ENCODE measurements at regions not wholly inside any gene's neighbourhood (a gene's known extent, or its start where the extent isn't known, plus 50 kb on each side); places are given as distances from the start of the nearest gene placed in this dataset.
A peak's percentile ranks its signal among the peaks of the same experiment; 100 is the strongest.

GRCh38 chr10:4586776-4587175 lies 239.2 kb upstream of the AKR1E2 start:
- TF ChIP-seq TEAD4 (IDR thresholded peaks at IDR 0.05) (peak; percentile 63; the same call in 1 of the 2 replicates), CREB1 (IDR thresholded peaks at IDR 0.05; ENCODE audit: low read depth) (no peak)

- TF ChIP-seq FOXM1 (IDR thresholded peaks at IDR 0.05; ENCODE audit: borderline replicate concordance, low read depth): no peak
- no peak for TF ChIP-seq MAX (IDR thresholded peaks at IDR 0.05)
- TF ChIP-seq USF1 (IDR thresholded peaks at IDR 0.05): no peak
- no peak for TF ChIP-seq ZBTB7A (IDR thresholded peaks at IDR 0.05; ENCODE audit: low read depth)
- no peak for TF ChIP-seq NFIC (IDR thresholded peaks at IDR 0.05)
- TF ChIP-seq EP300 (IDR thresholded peaks at IDR 0.05; ENCODE audit: borderline replicate concordance): no peak
- TF ChIP-seq TAF1 (IDR thresholded peaks at IDR 0.05; ENCODE audit: low read depth): no peak
- TF ChIP-seq EGR1 (IDR thresholded peaks at IDR 0.05): no peak
- TF ChIP-seq YY1 (IDR thresholded peaks at IDR 0.05; ENCODE audit: low read depth): no peak
- no peak for TF ChIP-seq TCF12 (IDR thresholded peaks at IDR 0.05; ENCODE audit: low read depth)
- TF ChIP-seq CREB1 (IDR thresholded peaks at IDR 0.05; ENCODE audit: low read depth): no peak
- TF ChIP-seq REST (IDR thresholded peaks at IDR 0.05; ENCODE audit: low read depth): no peak
- TF ChIP-seq RAD21 (IDR thresholded peaks at IDR 0.05; ENCODE audit: low read depth): no peak
- no peak for TF ChIP-seq CEBPB (IDR thresholded peaks at IDR 0.05)
- no peak for TF ChIP-seq TEAD4 (IDR thresholded peaks at IDR 0.05)
Measured at GRCh38 chr10:4581929-4582328, 244.1 kb upstream of the AKR1E2 start.

- TF ChIP-seq TEAD4 (IDR thresholded peaks at IDR 0.05): no peak
- TF ChIP-seq MAX (IDR thresholded peaks at IDR 0.05): no peak
- TF ChIP-seq YY1 (IDR thresholded peaks at IDR 0.05; ENCODE audit: low read depth): no peak
- no peak for TF ChIP-seq USF1 (IDR thresholded peaks at IDR 0.05)
- TF ChIP-seq EGR1 (IDR thresholded peaks at IDR 0.05): no peak
- no peak for TF ChIP-seq TCF12 (IDR thresholded peaks at IDR 0.05; ENCODE audit: low read depth)
- TF ChIP-seq TAF1 (IDR thresholded peaks at IDR 0.05; ENCODE audit: low read depth): no peak
- TF ChIP-seq CEBPB (IDR thresholded peaks at IDR 0.05): no peak
- TF ChIP-seq REST (IDR thresholded peaks at IDR 0.05; ENCODE audit: low read depth): no peak
- TF ChIP-seq RAD21 (IDR thresholded peaks at IDR 0.05; ENCODE audit: low read depth): no peak
- no peak for TF ChIP-seq ZBTB7A (IDR thresholded peaks at IDR 0.05; ENCODE audit: low read depth)
- TF ChIP-seq FOXM1 (IDR thresholded peaks at IDR 0.05; ENCODE audit: borderline replicate concordance, low read depth): no peak
- TF ChIP-seq CREB1 (IDR thresholded peaks at IDR 0.05; ENCODE audit: low read depth): no peak
Measured at GRCh38 chr10:4579844-4580243, 246.2 kb upstream of the AKR1E2 start.

GRCh38 chr10:4576206-4576605 lies 249.8 kb upstream of the AKR1E2 start:
- no peak for TF ChIP-seq REST (IDR thresholded peaks at IDR 0.05; ENCODE audit: low read depth)

GRCh38 chr10:4569151-4569550 lies 256.9 kb upstream of the AKR1E2 start:
- no peak for TF ChIP-seq TEAD4 (IDR thresholded peaks at IDR 0.05)
- no peak for TF ChIP-seq ZBTB7A (IDR thresholded peaks at IDR 0.05; ENCODE audit: low read depth)
- TF ChIP-seq RAD21 (IDR thresholded peaks at IDR 0.05; ENCODE audit: low read depth): no peak
- no peak for TF ChIP-seq USF1 (IDR thresholded peaks at IDR 0.05)
- no peak for TF ChIP-seq CEBPB (IDR thresholded peaks at IDR 0.05)
- TF ChIP-seq CREB1 (IDR thresholded peaks at IDR 0.05; ENCODE audit: low read depth): no peak
- TF ChIP-seq EGR1 (IDR thresholded peaks at IDR 0.05): no peak
- TF ChIP-seq EP300 (IDR thresholded peaks at IDR 0.05; ENCODE audit: borderline replicate concordance): no peak
- no peak for TF ChIP-seq NFIC (IDR thresholded peaks at IDR 0.05)
- TF ChIP-seq REST (IDR thresholded peaks at IDR 0.05; ENCODE audit: low read depth): no peak
- TF ChIP-seq YY1 (IDR thresholded peaks at IDR 0.05; ENCODE audit: low read depth): no peak
- TF ChIP-seq TCF12 (IDR thresholded peaks at IDR 0.05; ENCODE audit: low read depth): no peak
- no peak for TF ChIP-seq MAX (IDR thresholded peaks at IDR 0.05)
- TF ChIP-seq FOXM1 (IDR thresholded peaks at IDR 0.05; ENCODE audit: borderline replicate concordance, low read depth): no peak
- TF ChIP-seq TAF1 (IDR thresholded peaks at IDR 0.05; ENCODE audit: low read depth): no peak

Data from Ishikawa (cell line).